ENCODE measurements at regions not wholly inside any gene's neighbourhood (a gene's known extent, or its start where the extent isn't known, plus 50 kb on each side); places are given as distances from the start of the nearest gene placed in this dataset.

DNA sequence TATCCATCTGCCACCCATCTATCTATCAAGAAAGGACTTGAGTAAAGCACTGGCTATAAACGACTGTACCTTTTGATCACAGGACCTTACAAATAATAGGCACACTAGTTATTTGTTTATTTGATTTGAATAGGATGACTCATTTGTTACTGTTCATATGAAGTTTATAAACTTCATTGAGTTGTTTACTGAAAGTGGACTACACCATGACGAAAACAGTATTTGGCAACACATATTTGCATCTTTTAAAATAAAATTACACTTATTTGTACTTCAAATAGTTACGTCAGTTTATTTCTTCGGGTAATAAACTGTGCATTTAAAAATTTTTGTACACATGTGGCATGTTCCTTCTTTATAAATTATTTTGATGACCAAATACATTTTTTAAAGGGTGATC lies 133.0 kb downstream of the OGFRL1 start:
- no peaks in the 10 kb centered on the region for H3K9me3 ChIP-seq (ENCODE audit: control insufficient read depth, low read length)
- peaks cover 3% of the 10 kb centered on the region for H3K4me1 ChIP-seq (ENCODE audit: control insufficient read depth, insufficient read depth, low read length)
- no peak overlapping the region for H3K4me3 ChIP-seq (ENCODE audit: low read length)
- peaks cover 33% of the 10 kb centered on the region for H3K27me3 Mint-ChIP-seq (ENCODE audit: insufficient read depth)
- peaks cover 33% of the 10 kb centered on the region for H3K27me3 ChIP-seq (ENCODE audit: control insufficient read depth, insufficient read depth, low read length, poor library complexity, severe bottlenecking)
- H3K27ac ChIP-seq (ENCODE audit: low read depth, low read length): no peak overlapping the region
- no peaks in the 10 kb centered on the region for H3K9me3 Mint-ChIP-seq
- H3K27ac Mint-ChIP-seq: no peak overlapping the region
- TF ChIP-seq, protein P1, sequence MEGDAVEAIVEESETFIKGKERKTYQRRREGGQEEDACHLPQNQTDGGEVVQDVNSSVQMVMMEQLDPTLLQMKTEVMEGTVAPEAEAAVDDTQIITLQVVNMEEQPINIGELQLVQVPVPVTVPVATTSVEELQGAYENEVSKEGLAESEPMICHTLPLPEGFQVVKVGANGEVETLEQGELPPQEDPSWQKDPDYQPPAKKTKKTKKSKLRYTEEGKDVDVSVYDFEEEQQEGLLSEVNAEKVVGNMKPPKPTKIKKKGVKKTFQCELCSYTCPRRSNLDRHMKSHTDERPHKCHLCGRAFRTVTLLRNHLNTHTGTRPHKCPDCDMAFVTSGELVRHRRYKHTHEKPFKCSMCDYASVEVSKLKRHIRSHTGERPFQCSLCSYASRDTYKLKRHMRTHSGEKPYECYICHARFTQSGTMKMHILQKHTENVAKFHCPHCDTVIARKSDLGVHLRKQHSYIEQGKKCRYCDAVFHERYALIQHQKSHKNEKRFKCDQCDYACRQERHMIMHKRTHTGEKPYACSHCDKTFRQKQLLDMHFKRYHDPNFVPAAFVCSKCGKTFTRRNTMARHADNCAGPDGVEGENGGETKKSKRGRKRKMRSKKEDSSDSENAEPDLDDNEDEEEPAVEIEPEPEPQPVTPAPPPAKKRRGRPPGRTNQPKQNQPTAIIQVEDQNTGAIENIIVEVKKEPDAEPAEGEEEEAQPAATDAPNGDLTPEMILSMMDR (conservative IDR thresholded peaks at IDR 0.05): no peak
- 92% methylated on average over 4 of the region's 4 CpGs; no CpG with 5 or more reads in 1 of the 2 experiments for WGBS, 2 experiments (ENCODE audit: insufficient coverage in 1 of 2, insufficient read length in 1 of 2)
- H3K4me3 Mint-ChIP-seq: no peak overlapping the region
- no peak for DNase-seq
- H3K36me3 Mint-ChIP-seq (ENCODE audit: low read depth): no peaks in the 10 kb centered on the region
- H3K4me1 Mint-ChIP-seq: peaks cover 6% of the 10 kb centered on the region
- no peak overlapping the region for H3K9ac ChIP-seq (ENCODE audit: extremely low read depth, low read length, poor library complexity, severe bottlenecking)
- H3K36me3 ChIP-seq (ENCODE audit: control insufficient read depth, insufficient read depth, low read length): no peaks in the 10 kb centered on the region

GRCh38 chr6:71430018-71430417 lies 141.4 kb downstream of the OGFRL1 start:
- Histone ChIP-seq H3K36me3 (ENCODE audit: control insufficient read depth, insufficient read depth, low read length) (no peaks in the 10 kb centered on the region), H3K9ac (ENCODE audit: extremely low read depth, low read length, poor library complexity, severe bottlenecking) (no peak overlapping the region), H3K27me3 (ENCODE audit: control insufficient read depth, insufficient read depth, low read length, poor library complexity, severe bottlenecking) (no peaks in the 10 kb centered on the region), H3K4me3 (ENCODE audit: low read length) (no peak overlapping the region), H3K27ac (ENCODE audit: low read depth, low read length) (no peak overlapping the region), H3K4me1 (ENCODE audit: control insufficient read depth, insufficient read depth, low read length) (no peaks in the 10 kb centered on the region), H3K9me3 (ENCODE audit: control insufficient read depth, low read length) (no peaks in the 10 kb centered on the region)
- H3K4me3 Mint-ChIP-seq: no peak overlapping the region
- H3K9me3 Mint-ChIP-seq: no peaks in the 10 kb centered on the region
- TF ChIP-seq, protein P1 (conservative IDR thresholded peaks at IDR 0.05): no peak
- H3K27me3 Mint-ChIP-seq (ENCODE audit: insufficient read depth): peaks cover 15% of the 10 kb centered on the region
- H3K4me1 Mint-ChIP-seq: peaks cover 4% of the 10 kb centered on the region
- H3K27ac Mint-ChIP-seq: no peak overlapping the region
- WGBS, 2 experiments (ENCODE audit: insufficient coverage in 1 of 2, insufficient read length in 1 of 2): 80 to 83% methylated on average over 1 to 3 of the region's 3 CpGs
- no peaks in the 10 kb centered on the region for H3K36me3 Mint-ChIP-seq (ENCODE audit: low read depth)
- DNase-seq: no peak

DNA sequence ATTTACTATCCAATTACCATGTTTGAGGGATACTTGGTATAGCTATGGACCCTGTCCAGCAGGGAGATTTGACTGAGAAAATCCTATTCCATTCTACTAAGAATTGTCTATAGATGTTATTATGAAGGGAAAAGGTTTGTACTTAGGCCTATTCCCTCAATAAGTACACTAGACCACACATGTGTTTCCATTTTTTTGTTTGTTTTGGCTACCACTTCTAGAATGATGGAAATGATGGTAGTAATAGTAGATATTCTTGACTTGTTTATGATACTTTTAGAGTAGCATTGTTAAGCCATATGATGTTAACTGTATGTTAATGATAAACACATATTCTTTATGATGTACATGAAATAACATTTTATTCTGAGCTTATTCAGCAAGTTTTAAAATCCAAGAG lies 144.8 kb downstream of the OGFRL1 start:
- no peaks in the 10 kb centered on the region for H3K9me3 ChIP-seq (ENCODE audit: control insufficient read depth, low read length)
- H3K27ac ChIP-seq (ENCODE audit: low read depth, low read length): no peak overlapping the region
- H3K4me1 ChIP-seq (ENCODE audit: control insufficient read depth, insufficient read depth, low read length): no peaks in the 10 kb centered on the region
- TF ChIP-seq, protein P1 (conservative IDR thresholded peaks at IDR 0.05): no peak
- Mint-ChIP-seq H3K4me1 (no peaks in the 10 kb centered on the region), H3K36me3 (ENCODE audit: low read depth) (no peaks in the 10 kb centered on the region), H3K9me3 (no peaks in the 10 kb centered on the region), H3K27me3 (ENCODE audit: insufficient read depth) (no peaks in the 10 kb centered on the region), H3K27ac (no peak overlapping the region), H3K4me3 (no peak overlapping the region)
- H3K4me3 ChIP-seq (ENCODE audit: low read length): no peak overlapping the region
- H3K36me3 ChIP-seq (ENCODE audit: control insufficient read depth, insufficient read depth, low read length): no peaks in the 10 kb centered on the region
- no peaks in the 10 kb centered on the region for H3K27me3 ChIP-seq (ENCODE audit: control insufficient read depth, insufficient read depth, low read length, poor library complexity, severe bottlenecking)
- H3K9ac ChIP-seq (ENCODE audit: extremely low read depth, low read length, poor library complexity, severe bottlenecking): no peak overlapping the region
- no peak for DNase-seq
